ENCODE measurements at regions not wholly inside any gene's neighbourhood (a gene's known extent, or its start where the extent isn't known, plus 50 kb on each side); places are given as distances from the start of the nearest gene placed in this dataset.

DNA sequence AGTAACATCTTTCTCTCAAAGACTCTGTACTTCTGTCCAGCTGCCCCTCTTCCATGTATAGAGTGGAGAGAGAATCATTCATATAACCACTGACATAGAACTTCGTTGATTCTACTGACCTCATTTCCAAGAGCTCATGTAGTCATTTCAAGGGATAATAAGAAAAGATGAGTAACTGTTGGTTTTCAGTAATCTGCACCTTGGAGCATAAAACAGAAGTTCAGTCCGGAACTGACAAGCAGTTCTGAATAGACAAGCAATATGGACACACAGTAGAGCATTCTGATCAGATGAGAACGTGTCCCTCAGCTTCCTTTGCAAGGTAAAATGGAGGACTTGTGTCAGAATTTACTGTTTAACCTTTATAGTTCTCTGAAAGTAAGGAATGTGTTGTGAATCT is 847.1 kb downstream of the REEP3 start:
- no peak for DNase-seq (ENCODE audit: insufficient read length, low spot score)
- FAIRE-seq: no peak
- TF ChIP-seq, protein P1, sequence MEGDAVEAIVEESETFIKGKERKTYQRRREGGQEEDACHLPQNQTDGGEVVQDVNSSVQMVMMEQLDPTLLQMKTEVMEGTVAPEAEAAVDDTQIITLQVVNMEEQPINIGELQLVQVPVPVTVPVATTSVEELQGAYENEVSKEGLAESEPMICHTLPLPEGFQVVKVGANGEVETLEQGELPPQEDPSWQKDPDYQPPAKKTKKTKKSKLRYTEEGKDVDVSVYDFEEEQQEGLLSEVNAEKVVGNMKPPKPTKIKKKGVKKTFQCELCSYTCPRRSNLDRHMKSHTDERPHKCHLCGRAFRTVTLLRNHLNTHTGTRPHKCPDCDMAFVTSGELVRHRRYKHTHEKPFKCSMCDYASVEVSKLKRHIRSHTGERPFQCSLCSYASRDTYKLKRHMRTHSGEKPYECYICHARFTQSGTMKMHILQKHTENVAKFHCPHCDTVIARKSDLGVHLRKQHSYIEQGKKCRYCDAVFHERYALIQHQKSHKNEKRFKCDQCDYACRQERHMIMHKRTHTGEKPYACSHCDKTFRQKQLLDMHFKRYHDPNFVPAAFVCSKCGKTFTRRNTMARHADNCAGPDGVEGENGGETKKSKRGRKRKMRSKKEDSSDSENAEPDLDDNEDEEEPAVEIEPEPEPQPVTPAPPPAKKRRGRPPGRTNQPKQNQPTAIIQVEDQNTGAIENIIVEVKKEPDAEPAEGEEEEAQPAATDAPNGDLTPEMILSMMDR (IDR thresholded peaks at IDR 0.05; ENCODE audit: insufficient read depth, missing control alignments): no peak

GRCh38 chr10:64369885-64370773 is 848.9 kb downstream of the REEP3 start:
- no peak for DNase-seq (ENCODE audit: insufficient read length, low spot score)
- no peak for FAIRE-seq

GRCh38 chr10:64374346-64374745 is 853.1 kb downstream of the REEP3 start:
- DNase-seq (ENCODE audit: insufficient read length, low spot score) (no peak), FAIRE-seq (no peak)
- TF ChIP-seq, protein P1 (IDR thresholded peaks at IDR 0.05; ENCODE audit: insufficient read depth, missing control alignments): no peak

More at GRCh38 chr10:64369885-64370773, 848.9 kb downstream of the REEP3 start:
- TF ChIP-seq, protein P1 (IDR thresholded peaks at IDR 0.05; ENCODE audit: insufficient read depth, missing control alignments): no peak

- DNase-seq (ENCODE audit: insufficient read length, low spot score) (no peak), FAIRE-seq (no peak)
- TF ChIP-seq, protein P1 (IDR thresholded peaks at IDR 0.05; ENCODE audit: insufficient read depth, missing control alignments): no peak
Observed at GRCh38 chr10:64376167-64376566, 855.0 kb downstream of the REEP3 start.

- no peak for DNase-seq (ENCODE audit: insufficient read length, low spot score)
- TF ChIP-seq, protein P1 (IDR thresholded peaks at IDR 0.05; ENCODE audit: insufficient read depth, missing control alignments): no peak
- no peak for FAIRE-seq
Observed at GRCh38 chr10:64379898-64380297, 858.7 kb downstream of the REEP3 start.

DNA sequence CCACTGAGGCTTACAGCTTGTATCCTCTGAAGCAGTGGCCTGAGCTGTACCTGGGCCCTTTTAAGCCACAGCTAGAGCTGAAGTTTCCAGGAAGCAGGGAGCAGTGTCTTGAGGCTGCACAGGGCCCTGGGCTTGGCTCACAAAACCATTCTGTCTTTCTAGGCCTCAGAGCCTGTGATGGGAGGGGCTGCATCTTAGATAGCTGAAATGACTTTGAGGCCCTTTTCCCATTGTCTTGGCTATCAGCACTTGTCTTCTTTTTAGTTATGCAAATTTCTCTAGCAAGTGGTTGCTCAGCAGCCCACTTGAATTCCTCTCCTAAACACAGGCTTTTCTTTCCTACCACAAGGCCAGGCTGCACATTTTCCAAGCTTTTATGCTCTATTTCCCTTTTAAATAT is 864.2 kb downstream of the REEP3 start:
- TF ChIP-seq, protein P1 (IDR thresholded peaks at IDR 0.05; ENCODE audit: insufficient read depth, missing control alignments): no peak
- DNase-seq (ENCODE audit: insufficient read length, low spot score): no peak
- FAIRE-seq: no peak

DNA sequence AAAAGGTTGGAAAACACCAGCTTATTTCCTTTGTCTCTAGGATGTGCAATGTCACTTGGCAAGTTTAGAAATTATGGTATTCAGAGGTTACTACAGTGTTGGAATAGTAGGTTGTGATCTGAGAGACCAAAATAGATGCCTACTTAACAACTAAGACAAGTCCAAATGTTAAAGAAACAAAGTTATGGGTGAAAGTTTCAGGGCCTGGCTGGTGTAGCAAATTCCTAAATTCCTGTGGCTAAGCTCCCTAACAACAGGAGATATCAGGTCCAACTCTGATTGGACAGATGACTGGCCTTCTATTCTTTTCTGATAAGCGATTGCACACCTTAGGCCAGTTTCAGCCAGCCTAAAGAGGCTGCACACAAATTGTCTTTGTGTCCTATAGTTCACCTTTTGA is 873.5 kb downstream of the REEP3 start:
- TF ChIP-seq, protein P1 (IDR thresholded peaks at IDR 0.05; ENCODE audit: insufficient read depth, missing control alignments): no peak
- FAIRE-seq (no peak), DNase-seq (ENCODE audit: insufficient read length, low spot score) (no peak)

All from D721Med (cell line).